Mesendoderm (in vitro differentiated cells): ENCODE measurements at regions not wholly inside any gene's neighbourhood (a gene's known extent, or its start where the extent isn't known, plus 50 kb on each side); places are given as distances from the start of the nearest gene placed in this dataset.

ENCODE experiments used
- DNase-seq: peaks from one replicate; pipeline ENCODE4 v3.0.0; 2013
- H2AK5ac ChIP-seq: 2 replicates; pipeline ENCODE4 v1.6.1; 2013; ENCODE audit warnings: low read length, inconsistent platforms
- H2BK120ac ChIP-seq: 2 replicates; pipeline ENCODE4 v1.6.1; 2013; ENCODE audit warnings: low read depth, mild to moderate bottlenecking, low read length, moderate library complexity, mixed read lengths
- H2BK15ac ChIP-seq: replicated peaks from 2 replicates; pipeline ENCODE4 v1.6.1; 2013; ENCODE audit warnings: low read depth, mild to moderate bottlenecking, moderate library complexity
- H2BK5ac ChIP-seq: 2 replicates; pipeline ENCODE4 v1.6.1; 2013; ENCODE audit warnings: low read length, inconsistent platforms
- H3K18ac ChIP-seq: 2 replicates; pipeline ENCODE4 v1.6.1; 2013; ENCODE audit warnings: mild to moderate bottlenecking, low read length, mixed read lengths
- H3K23ac ChIP-seq: one replicate; pipeline ENCODE4 v1.6.1; 2013; ENCODE audit warnings: low read length
- H3K27ac ChIP-seq: 2 replicates; pipeline ENCODE4 v1.5.1; 2013; ENCODE audit warnings: low read depth, mild to moderate bottlenecking, inconsistent platforms, low read length, moderate library complexity
- H3K27me3 ChIP-seq: 2 replicates; pipeline ENCODE4 v1.6.1; 2013; ENCODE audit warnings: low read length, control low read depth, mild to moderate bottlenecking, inconsistent platforms; ENCODE audit not compliant: insufficient read depth, poor library complexity
- H3K36me3 ChIP-seq: 2 replicates; pipeline ENCODE4 v1.6.1; 2013; ENCODE audit warnings: low read length, inconsistent platforms; ENCODE audit not compliant: control insufficient read depth, insufficient read depth
- H3K4ac ChIP-seq: one replicate; pipeline ENCODE4 v1.6.1; 2013; ENCODE audit warnings: low read depth, mild to moderate bottlenecking, low read length, moderate library complexity
- H3K4me1 ChIP-seq: 2 replicates; pipeline ENCODE4 v1.6.1; 2013; ENCODE audit warnings: low read depth, low read length, inconsistent platforms; ENCODE audit not compliant: control insufficient read depth
- H3K4me2 ChIP-seq: 2 replicates; pipeline ENCODE4 v1.6.1; 2013; ENCODE audit warnings: low read length
- H3K4me3 ChIP-seq: 2 replicates; pipeline ENCODE4 v1.5.1; 2013; ENCODE audit warnings: mild to moderate bottlenecking, low read length
- H3K56ac ChIP-seq: one replicate; pipeline ENCODE4 v1.6.1; 2013; ENCODE audit warnings: low read length
- H3K79me1 ChIP-seq: 2 replicates; pipeline ENCODE4 v1.6.1; 2013; ENCODE audit warnings: low read length, inconsistent platforms
- H3K79me2 ChIP-seq: 2 replicates; pipeline ENCODE4 v1.6.1; 2013; ENCODE audit warnings: mild to moderate bottlenecking, low read length; ENCODE audit not compliant: control insufficient read depth, insufficient read depth
- H3K9ac ChIP-seq: 2 replicates; pipeline ENCODE4 v1.6.1; 2013; ENCODE audit warnings: low read length, inconsistent platforms
- H4K5ac ChIP-seq: one replicate; pipeline ENCODE4 v1.6.1; 2013; ENCODE audit warnings: low read length
- H4K8ac ChIP-seq: one replicate; pipeline ENCODE4 v1.6.1; 2013; ENCODE audit warnings: low read depth, mild to moderate bottlenecking, control low read depth, low read length, moderate library complexity
- WGBS: extraction: QIAGEN DNeasy Blood & Tissue Kit; methylation state at CpG from one replicate; pipeline ENCODE4 v1.1.7; 2013; ENCODE audit warnings: low lambda C conversion rate, missing lambda C conversion rate; ENCODE audit not compliant: insufficient coverage; ENCODE audit errors: extremely low coverage; 5-methylcytosine and 5-hydroxymethylcytosine counted together

GRCh38 chr16:73371584-73372319 is 323.8 kb upstream of the ZFHX3 start:
- no peaks in the 10 kb centered on the region for H3K36me3 ChIP-seq
- no peak overlapping the region for H3K9ac ChIP-seq
- no peak overlapping the region for H3K4me3 ChIP-seq
- no peak overlapping the region for H2AK5ac ChIP-seq
- H3K79me2 ChIP-seq = no peaks in the 10 kb centered on the region
- no peak overlapping the region for H2BK15ac ChIP-seq
- no peak overlapping the region for H2BK5ac ChIP-seq
- H3K4me2 ChIP-seq = no peak overlapping the region
- no peak overlapping the region for H3K27ac ChIP-seq
- no peak for DNase-seq
- no CpG with 5 or more reads among the region's 9 CpGs for WGBS
- no peak overlapping the region for H2BK120ac ChIP-seq
- no peaks in the 10 kb centered on the region for H3K4me1 ChIP-seq
- H3K79me1 ChIP-seq = no peaks in the 10 kb centered on the region
- H3K4ac ChIP-seq = no peak overlapping the region
- H3K23ac ChIP-seq = no peak overlapping the region
- no peak overlapping the region for H3K18ac ChIP-seq
- no peak overlapping the region for H4K5ac ChIP-seq
- H4K8ac ChIP-seq = no peak overlapping the region
- H3K27me3 ChIP-seq = no peaks in the 10 kb centered on the region
- H3K56ac ChIP-seq = no peak overlapping the region

- WGBS = no CpG with 5 or more reads among the region's 3 CpGs
- no peak overlapping the region for H3K27ac ChIP-seq
- DNase-seq = no peak
- no peaks in the 10 kb centered on the region for H3K79me1 ChIP-seq
- H3K4me3 ChIP-seq = no peak overlapping the region
- no peaks in the 10 kb centered on the region for H3K4me1 ChIP-seq
- H2AK5ac ChIP-seq = no peak overlapping the region
- H2BK5ac ChIP-seq = no peak overlapping the region
- H3K9ac ChIP-seq = no peak overlapping the region
- no peak overlapping the region for H3K56ac ChIP-seq
- no peak overlapping the region for H3K23ac ChIP-seq
- no peak overlapping the region for H4K5ac ChIP-seq
- no peaks in the 10 kb centered on the region for H3K36me3 ChIP-seq
- H3K27me3 ChIP-seq = no peaks in the 10 kb centered on the region
- no peak overlapping the region for H3K4me2 ChIP-seq
- no peak overlapping the region for H4K8ac ChIP-seq
- H3K4ac ChIP-seq = no peak overlapping the region
- H2BK15ac ChIP-seq = no peak overlapping the region
- H3K79me2 ChIP-seq = no peaks in the 10 kb centered on the region
- no peak overlapping the region for H2BK120ac ChIP-seq
- no peak overlapping the region for H3K18ac ChIP-seq
Observed at GRCh38 chr16:73369851-73370250, 321.9 kb upstream of the ZFHX3 start.

GRCh38 chr16:73368715-73369114 is 320.8 kb upstream of the ZFHX3 start:
- H2AK5ac ChIP-seq = no peak overlapping the region
- H4K5ac ChIP-seq = no peak overlapping the region
- no peaks in the 10 kb centered on the region for H3K27me3 ChIP-seq
- H3K36me3 ChIP-seq = no peaks in the 10 kb centered on the region
- no peak overlapping the region for H2BK120ac ChIP-seq
- H3K27ac ChIP-seq = no peak overlapping the region
- H3K79me1 ChIP-seq = no peaks in the 10 kb centered on the region
- H4K8ac ChIP-seq = no peak overlapping the region
- H3K18ac ChIP-seq = no peak overlapping the region
- no peak for DNase-seq
- no peak overlapping the region for H3K4me2 ChIP-seq
- no peak overlapping the region for H3K9ac ChIP-seq
- no peaks in the 10 kb centered on the region for H3K79me2 ChIP-seq
- no peak overlapping the region for H2BK5ac ChIP-seq
- H2BK15ac ChIP-seq = no peak overlapping the region
- no peak overlapping the region for H3K56ac ChIP-seq
- no peak overlapping the region for H3K4me3 ChIP-seq
- no peak overlapping the region for H3K4ac ChIP-seq
- WGBS = no CpG with 5 or more reads among the region's 4 CpGs
- H3K4me1 ChIP-seq = no peaks in the 10 kb centered on the region
- no peak overlapping the region for H3K23ac ChIP-seq

GRCh38 chr16:73365016-73365551 is 317.2 kb upstream of the ZFHX3 start:
- Histone ChIP-seq H4K5ac (no peak overlapping the region), H3K23ac (no peak overlapping the region), H3K79me1 (no peaks in the 10 kb centered on the region), H3K18ac (no peak overlapping the region), H3K4me3 (no peak overlapping the region), H2BK5ac (no peak overlapping the region), H2AK5ac (no peak overlapping the region), H4K8ac (no peak overlapping the region), H3K27ac (no peak overlapping the region), H3K56ac (no peak overlapping the region), H3K4me1 (no peaks in the 10 kb centered on the region), H3K27me3 (no peaks in the 10 kb centered on the region), H3K4ac (no peak overlapping the region), H2BK15ac (no peak overlapping the region), H3K4me2 (no peak overlapping the region), H2BK120ac (no peak overlapping the region), H3K36me3 (no peaks in the 10 kb centered on the region), H3K9ac (no peak overlapping the region), H3K79me2 (no peaks in the 10 kb centered on the region)
- no peak for DNase-seq
- no CpG with 5 or more reads among the region's 9 CpGs for WGBS

- Histone ChIP-seq H3K4me3 (no peak overlapping the region), H2BK120ac (no peak overlapping the region), H4K5ac (no peak overlapping the region), H3K79me1 (no peaks in the 10 kb centered on the region), H2AK5ac (no peak overlapping the region), H3K23ac (no peak overlapping the region), H4K8ac (no peak overlapping the region), H3K79me2 (no peaks in the 10 kb centered on the region), H3K4me2 (no peak overlapping the region), H2BK15ac (no peak overlapping the region), H3K56ac (no peak overlapping the region), H3K27me3 (no peaks in the 10 kb centered on the region), H3K4ac (no peak overlapping the region), H3K18ac (no peak overlapping the region), H3K27ac (no peak overlapping the region), H2BK5ac (no peak overlapping the region), H3K36me3 (no peaks in the 10 kb centered on the region), H3K4me1 (no peaks in the 10 kb centered on the region), H3K9ac (no peak overlapping the region)
- WGBS = no CpG with 5 or more reads among the region's 6 CpGs
- DNase-seq = no peak
Observed at GRCh38 chr16:73364413-73364812, 316.5 kb upstream of the ZFHX3 start.

- H3K4me1 ChIP-seq = no peaks in the 10 kb centered on the region
- no peak overlapping the region for H3K4ac ChIP-seq
- no peaks in the 10 kb centered on the region for H3K79me1 ChIP-seq
- H3K27ac ChIP-seq = no peak overlapping the region
- no peak overlapping the region for H3K23ac ChIP-seq
- H2BK120ac ChIP-seq = no peak overlapping the region
- WGBS = no CpG with 5 or more reads among the region's 9 CpGs
- no peak overlapping the region for H3K9ac ChIP-seq
- no peak overlapping the region for H2BK15ac ChIP-seq
- no peak for DNase-seq
- H3K36me3 ChIP-seq = no peaks in the 10 kb centered on the region
- H3K56ac ChIP-seq = no peak overlapping the region
- no peak overlapping the region for H3K4me2 ChIP-seq
- no peak overlapping the region for H4K8ac ChIP-seq
- H4K5ac ChIP-seq = no peak overlapping the region
- no peaks in the 10 kb centered on the region for H3K79me2 ChIP-seq
- no peaks in the 10 kb centered on the region for H3K27me3 ChIP-seq
- no peak overlapping the region for H3K4me3 ChIP-seq
- no peak overlapping the region for H2BK5ac ChIP-seq
- no peak overlapping the region for H3K18ac ChIP-seq
- H2AK5ac ChIP-seq = no peak overlapping the region
Observed at GRCh38 chr16:73361061-73361460, 313.1 kb upstream of the ZFHX3 start.
